GM19463 (cell line): ENCODE measurements at regions not wholly inside any gene's neighbourhood (a gene's known extent, or its start where the extent isn't known, plus 50 kb on each side); places are given as distances from the start of the nearest gene placed in this dataset.
A peak's percentile ranks its signal among the peaks of the same experiment; 100 is the strongest.
"Not testable (repeated sequence)": the region's sequence is repeated elsewhere in the genome, so short reads cannot be mapped to it uniquely, and the experiment has no call there.

Experiments used
- ATAC-seq: cut with Tn5 transposase; IDR thresholded peaks from one replicate; pipeline ENCODE4 v1.9.1; 2021; ENCODE audit warnings: mild to moderate bottlenecking, moderate library complexity; ENCODE audit not compliant: unreplicated experiment

DNA sequence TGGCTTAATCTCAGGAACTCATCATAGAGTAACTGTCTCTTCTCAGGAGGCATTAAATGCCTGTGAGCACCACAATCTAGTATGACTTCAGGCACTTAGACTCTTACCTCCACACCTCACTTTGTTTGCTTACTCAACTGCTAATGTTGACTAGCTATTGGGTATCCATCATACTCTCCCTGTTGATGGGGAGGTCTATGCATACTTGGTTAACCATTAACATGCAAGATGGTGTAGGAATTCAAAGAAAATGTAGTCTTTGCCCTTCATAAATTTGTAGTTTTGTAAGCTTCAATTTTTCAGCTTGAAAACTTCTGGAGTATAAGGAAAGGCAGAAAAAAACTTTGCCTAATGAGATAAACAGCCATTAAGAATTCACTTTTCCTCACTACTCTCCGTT is 501.0 kb upstream of the MARCKS start:
- ATAC-seq, result no peak

DNA sequence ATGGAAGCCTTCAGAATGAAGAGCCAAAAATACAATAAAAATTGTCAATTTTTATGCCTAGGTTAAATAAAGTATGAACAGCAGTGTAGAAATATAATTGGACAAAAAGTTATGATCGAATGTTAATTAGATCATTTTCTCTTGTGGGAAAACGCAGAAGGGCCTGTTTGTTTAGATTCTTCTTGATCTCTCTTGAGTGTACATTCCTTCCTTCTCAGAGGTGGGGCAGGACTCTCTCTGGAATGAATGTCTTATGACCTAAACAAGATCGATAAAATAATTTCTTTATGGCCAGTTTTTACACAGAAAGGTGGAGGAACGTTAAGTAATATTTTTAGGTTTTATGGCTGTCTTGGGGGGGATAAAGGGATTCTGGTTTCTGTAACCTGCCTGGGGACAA is 500.1 kb upstream of the MARCKS start:
- ATAC-seq, result no peak

DNA sequence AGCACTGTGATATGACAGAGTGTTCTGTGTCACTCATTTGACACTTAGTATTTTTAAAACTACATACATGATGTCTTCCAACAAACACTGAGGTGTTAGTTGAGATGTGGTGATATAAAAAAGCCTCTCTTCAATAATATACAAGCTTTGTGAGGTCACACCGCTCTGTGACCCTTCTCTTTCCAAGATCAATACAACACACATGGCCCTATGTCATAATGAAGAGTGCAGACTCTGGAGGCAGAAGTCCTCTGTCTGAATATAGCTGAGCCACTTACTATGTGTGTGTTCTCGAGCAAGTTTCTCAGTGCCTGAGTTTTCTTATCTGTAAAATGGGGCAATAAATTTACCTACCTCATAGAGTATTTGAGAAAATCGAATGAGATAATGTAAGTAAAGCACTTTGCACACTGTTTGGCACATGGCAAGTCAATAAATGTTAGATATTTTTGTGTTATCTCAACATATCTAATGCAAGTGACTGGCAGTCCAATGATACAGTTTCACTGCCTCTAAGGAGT is 499.0 kb upstream of the MARCKS start:
- ATAC-seq, result no peak

DNA sequence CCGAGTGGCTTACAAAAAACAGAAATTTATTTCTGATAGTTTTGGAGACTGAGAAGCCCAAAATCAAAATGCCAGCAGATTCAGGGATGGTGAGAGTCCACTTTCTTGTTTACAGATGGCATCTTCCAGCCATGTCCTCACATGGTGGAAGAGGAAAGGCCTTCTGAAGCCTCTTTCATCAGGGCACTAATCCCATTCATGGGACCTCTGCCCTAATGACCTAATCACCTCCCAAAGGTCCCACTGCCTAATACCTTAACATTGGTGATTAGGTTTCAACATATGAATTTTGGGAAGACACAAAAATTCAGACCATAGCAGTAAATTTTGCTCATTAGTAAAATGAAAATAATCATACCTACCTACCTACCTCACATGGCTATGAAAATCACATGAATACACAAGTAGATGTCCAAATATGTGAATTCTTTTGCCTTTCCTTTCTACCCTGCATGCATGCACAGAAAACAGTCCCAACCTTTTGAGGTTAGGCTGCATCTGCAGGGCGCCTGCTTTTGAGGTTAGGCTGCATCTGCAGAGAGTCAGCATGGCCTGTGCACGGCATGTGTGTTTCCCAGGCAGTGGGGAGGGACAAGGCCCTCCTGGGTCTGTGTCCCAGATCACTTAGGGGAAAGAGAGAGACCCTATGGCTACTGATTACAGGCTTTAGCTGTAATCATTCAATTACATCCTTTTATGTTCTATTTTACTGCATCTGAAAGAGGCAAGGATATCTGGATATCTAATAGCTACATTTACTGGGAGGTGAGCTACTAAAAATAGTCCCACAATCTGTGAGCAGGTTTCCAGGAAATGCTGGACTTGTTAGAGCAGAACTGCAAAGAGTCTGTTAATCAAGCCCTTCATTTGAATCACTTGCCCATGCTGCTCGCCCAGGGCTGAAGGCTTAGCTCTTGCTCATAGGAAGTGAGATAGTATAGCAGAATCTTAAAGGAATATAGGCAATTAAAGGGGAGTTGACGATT is 497.7 kb upstream of the MARCKS start:
- ATAC-seq, result no peak

DNA sequence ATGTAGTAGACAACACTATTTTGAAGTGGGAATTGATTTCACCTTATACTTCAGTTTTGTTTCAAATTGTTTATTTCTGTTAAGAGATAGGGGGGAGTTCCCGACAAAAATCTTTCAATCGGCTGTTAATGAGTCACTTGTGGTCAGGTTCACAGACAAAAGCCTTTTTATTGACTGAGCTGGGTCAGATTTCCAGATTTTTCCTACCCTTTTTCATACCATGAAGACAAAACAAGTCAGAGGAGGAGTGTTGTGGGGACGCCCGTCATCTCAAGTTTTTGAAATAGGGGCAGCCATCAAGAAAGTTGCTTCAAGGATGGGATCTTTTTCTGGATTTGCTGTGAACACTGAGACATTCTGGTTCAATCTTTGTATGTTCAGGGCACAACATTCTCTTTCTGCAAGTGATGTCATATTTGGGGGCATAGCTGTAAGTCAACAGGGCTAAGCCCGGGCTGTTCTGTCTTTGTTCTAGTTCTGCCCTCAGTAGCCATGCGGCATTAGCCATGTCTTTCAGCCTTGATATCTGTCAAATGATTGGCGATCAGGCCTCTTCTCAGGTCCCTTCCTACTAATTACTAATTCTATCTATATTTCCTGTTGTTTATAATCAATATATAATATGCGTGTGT is 496.0 kb upstream of the MARCKS start:
- ATAC-seq, result peak; percentile 51

DNA sequence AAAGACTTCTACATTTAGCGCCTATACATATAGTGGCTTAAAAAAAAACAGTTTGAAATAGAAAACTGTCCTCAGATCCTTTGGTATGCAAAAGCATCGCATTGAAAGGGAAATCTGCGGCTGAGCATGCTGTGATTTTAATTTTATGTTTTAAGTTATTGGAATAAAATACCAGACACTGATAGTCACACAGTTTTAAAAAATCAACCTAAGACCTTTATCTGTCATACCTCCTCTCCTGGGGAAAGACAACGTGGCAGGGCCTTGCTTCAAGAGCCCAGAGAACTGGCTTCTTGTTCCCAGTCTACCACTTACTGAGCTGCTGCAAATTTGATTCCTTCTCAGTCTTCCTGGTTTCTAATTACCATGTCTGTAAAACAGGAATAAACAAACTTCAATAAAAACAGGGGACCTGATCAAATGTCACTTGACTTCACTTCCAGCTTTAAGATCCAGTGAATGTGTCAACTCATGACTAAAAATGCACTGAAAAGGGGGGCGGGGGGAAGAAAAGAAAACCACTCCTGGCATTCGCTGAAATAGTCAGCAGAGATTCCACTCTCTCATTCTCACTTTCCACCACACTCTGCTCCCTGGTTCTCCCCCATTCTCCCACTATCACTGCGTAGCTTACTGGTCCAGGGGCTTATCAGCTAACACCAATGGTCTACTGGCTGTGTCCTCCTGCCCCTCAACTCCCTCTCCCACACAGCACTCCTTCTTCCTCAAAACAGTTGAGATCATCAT is 494.7 kb upstream of the MARCKS start:
- ATAC-seq, result peak; percentile 26

DNA sequence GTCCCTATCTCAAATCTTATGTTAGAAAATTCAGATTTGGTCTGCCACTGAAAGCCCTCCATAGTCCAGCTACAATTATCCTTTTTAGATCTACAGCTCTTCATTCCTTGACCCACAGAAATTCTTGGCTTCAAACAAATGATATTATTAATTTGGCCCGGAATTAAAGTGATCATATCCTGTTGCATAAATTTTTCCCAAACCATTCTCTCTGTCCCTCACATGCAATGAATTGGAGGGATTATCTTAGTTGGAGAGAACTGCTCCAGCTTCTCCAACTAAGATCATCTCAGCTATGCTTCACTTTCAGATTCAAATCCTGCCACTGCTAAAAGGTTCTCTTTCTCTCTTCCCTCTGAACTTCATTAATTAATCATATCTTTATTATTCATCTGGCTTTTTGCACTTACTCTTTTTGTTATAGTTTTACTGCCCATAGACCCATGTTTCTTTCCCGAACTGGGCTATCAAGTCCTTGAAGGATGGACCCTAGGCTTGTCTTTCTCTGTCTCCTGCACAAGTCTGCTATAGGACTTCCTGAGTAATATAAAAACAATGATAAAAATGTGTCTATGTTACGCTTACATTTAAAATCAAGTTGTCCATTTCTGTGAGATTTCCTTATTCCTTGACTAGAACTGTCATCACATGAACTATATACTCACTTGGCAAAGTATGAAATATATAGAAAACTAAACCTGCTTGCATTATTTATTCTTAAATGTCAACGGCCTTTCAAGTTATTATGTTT is 493.9 kb upstream of the MARCKS start:
- no peak for ATAC-seq

DNA sequence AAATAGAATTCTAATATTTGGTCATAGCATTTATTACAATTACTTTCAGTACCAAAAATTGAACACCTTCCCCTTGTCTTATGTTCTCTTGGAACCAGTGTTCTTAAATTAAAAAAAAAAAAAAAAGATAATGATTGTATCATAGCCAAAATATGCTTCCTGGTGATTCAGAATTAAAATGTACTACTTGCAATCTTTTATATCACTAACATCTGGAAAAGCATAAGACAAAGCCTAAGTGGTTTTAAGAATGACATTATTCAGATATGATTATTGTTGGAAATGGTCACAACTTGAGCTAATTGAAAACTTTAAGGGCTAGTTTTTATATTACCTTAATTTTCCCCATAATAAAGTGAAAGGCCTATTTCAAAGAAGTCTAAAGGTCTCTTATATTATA is 493.3 kb upstream of the MARCKS start:
- ATAC-seq, result no peak

DNA sequence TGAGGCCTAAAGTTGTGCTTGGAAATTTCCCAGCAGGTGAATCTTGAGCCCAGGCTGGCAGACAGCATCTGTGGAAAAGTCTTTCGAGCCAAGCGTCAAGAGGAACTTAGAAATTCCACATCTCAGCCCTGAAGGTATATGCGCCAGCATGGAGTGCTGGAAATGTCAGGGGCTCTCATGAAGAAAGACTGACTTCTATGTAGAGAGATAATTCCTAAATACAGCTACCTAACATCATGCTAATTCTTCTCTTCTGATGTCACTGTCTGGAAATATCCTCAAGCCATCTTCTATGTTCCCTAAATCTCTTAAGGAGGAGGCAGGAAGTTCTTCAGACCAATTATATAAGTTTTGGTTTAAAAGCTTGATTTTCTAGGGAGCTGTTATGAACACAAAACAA is 492.4 kb upstream of the MARCKS start:
- ATAC-seq, result no peak

DNA sequence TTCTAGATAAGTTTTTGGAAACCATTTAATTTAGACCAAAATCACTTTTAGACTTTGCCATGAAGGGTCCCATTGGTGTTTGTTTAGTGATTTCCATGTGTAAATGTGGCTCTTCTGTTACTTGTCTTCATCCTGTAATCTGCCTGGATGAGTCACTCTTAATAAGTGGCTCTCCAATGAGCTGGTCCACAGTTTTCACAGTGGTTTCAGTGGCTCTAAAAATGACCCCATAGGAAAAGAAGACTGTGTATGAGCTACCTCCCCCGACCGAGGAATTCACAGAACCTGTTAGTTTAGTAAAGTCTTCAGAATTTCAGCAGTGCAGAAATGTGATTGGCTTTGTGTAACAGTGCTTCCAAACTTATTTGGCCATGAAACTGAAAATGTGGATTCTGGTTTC is 492.0 kb upstream of the MARCKS start:
- no peak for ATAC-seq

DNA sequence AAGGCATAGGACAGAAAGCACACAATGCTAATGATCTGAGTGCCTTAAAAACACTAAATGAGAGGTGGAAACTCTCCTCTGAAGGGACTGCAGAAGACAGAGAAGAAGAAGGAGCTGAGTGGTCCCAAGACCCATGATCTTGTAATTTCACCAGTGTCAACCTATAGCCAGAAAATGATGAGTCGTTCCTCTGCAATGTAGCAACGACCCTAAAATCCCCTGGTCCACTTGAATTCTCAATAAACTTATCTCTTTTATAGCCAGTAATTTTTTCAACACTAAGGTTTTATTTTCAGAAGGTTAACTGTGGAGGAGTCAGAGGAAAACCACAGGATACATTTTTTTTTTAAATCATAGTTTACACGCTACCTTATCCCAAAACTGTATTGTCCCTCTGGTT is 490.6 kb upstream of the MARCKS start:
- no peak for ATAC-seq

DNA sequence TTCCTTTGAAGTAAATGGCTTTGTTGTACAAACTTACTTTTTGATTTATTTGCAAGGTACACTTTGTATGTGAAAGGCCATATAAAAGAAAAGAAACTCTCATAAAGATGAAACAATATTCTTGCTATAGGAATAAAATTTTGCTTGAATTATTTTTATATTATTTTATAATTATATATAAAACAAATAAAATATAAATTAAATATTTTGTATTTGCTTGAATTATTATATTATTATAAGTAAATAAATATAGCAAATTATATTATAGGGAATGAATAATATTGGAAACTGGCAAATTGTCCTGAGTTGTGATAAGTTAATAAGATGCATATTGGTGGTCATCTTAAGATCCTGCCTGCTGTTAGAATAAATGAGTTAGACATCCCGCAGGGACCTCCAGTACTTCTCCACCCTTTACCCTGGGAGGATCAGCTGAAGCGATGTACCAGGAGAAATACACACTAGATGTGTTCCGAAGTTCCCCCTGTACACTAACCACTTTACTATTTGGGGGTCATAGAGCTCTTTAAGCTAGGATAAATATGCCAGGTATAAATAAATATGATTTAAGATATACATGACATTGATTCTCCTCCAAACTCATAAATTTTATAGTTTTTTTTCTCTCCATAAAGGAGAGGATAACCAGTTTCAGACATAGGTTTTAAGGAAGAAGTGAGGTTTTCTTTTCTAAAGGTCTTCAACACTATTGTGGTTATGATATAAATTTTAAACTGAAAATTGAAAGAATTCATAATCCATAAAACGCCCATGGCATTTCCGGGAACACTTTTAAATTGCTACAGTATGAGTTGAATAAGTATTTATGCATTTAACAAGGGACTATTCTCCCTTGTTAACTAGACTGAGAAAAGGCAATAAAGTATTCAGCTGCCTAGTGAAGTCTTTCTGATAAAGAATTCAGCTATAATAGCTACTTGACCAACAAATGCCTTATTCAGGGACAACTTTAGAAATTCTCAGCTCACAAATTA is 486.3 kb upstream of the MARCKS start:
- no peak for ATAC-seq

DNA sequence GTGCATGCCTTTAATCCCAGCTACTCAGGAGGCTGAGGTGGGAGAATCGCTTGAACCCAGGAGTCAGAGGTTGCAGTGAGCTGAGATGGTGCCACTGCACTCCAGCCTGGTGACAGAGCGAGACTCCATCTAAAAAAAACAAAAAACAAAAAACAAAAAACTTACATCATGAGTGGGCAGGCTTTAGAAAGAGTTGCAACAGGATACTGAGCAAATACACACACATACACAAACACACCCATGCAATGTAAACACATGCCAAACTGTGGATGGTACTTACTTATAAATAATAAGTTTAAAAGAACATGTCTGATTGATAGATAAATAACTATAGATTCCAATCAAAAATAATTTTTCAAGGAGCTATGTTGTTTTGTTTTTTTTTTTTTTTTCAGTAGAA is 481.7 kb upstream of the MARCKS start:
- not testable (repeated sequence) for ATAC-seq

DNA sequence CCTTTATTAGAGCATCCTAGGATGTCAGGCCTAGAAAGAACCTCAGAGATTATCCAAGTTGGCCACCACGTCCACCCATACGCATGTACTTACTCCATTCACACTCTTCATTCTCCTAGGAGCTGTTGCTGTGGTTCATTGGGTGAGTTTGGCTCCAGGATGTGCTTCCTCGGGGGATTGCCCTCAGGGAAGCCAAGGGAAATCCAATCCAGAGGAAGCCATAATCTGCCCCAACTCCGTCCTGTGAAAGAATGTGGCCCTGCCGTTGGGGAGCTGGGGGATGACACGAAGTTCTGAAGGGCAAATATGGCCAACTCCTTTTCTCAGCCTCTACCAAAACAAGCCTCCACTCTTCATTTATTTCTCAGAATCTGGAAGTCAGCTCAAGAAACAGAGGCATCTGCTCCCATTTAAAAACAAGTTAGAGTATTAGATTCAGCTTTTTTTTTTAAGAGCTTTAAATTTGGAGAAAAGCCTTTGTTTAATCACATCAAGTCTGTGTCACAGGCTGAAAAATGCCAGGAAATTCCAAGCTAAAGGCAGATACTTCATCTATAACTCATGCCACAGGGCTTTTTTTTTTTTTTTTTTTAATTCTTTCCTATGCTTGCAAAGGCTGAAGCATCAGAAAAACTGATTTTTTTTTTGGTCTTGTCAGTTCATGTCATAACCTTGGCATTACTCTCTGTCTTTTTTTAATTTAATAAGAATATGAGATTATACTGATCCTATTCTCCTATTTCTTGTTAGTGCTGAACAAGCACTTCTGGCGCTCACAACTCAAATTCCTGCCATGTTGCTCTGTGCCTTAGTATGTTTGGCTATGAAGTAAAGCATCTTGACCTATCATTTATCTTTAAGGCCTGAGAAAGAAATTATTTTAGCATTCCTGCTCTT is 480.9 kb upstream of the MARCKS start:
- ATAC-seq, result no peak

DNA sequence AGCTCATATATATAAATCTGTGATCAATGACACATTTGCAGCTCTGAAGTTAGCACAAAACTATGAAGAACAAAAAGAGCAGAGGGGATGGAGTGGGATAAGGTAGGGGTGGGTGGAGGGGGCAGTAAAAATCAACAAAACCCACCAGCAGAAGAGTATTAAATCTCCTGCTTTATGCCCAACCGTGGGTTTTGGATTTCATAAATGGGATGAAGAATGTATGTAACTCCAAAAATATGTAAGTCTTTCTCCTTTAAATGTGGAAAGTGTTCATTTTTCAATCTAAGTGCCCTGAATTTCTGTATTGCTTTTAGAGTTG is 480.3 kb upstream of the MARCKS start:
- no peak for ATAC-seq

DNA sequence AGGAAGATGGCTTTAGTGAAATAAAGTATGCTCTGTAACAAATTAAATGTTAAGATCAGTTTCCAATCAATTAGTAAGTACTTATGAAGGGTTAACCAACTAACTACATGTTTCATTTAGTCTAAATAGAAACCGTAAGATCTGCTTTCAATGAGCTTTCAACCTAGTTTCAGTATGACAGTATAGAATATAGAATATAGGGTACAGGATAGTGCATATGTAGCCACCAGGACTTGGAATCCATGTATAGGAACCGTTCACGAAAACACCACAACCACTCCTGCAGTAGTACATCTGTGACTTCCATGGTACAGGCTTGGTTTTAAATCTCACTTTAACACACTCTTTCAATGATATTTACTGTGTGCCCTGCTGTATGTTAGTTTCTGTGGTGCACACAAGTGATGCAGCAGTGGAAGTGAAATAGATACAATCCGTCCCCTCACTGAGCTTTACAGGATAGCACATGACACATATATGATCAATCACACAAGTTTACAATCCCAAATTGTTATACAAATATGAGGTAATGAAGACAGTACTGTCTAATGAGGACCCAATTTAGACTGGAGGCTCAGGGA is 479.7 kb upstream of the MARCKS start:
- ATAC-seq, result peak; percentile 64

DNA sequence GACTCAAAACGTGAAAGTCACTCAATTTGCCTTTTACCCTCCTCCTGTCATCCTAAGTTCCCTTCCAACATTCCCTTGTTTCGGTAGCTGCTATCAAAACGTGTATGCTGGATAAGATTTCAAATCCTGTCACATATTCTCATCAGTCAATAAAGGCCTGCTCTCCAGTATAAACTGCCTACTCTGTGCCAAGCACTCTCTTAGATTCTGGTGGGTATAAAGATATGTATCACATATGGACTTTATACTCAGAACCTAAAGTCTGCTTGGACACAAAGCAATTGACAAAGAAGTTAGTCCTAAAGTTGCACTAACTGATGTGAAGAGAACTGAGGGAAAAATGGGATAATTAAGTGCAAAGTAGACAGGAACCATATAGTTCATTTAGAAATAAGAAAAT is 476.6 kb upstream of the MARCKS start:
- ATAC-seq, result no peak

DNA sequence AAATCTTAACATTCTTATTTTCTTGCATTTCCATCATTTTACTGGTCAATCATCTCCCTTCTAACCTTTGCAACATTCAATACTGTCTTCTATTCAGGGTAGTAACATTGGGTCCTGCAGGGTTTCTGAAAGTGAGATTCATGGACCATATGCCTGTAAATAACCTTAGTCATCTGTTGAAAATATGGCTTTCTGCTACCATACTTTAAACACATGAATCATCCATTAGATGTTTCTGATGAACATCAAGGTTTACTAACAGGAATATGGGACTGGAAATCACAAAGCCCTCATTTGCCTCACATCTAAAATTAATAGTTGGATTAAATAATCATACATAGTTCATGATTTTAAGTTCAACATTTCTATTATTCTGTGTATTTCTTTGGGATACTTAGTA is 475.9 kb upstream of the MARCKS start:
- ATAC-seq, result no peak
